Tibial nerve (tissue), 4 donors: ENCODE measurements at regions not wholly inside any gene's neighbourhood (a gene's known extent, or its start where the extent isn't known, plus 50 kb on each side); places are given as distances from the start of the nearest gene placed in this dataset. TPM values are rescaled to one million over a fixed set of nuclear protein-coding genes. Genes with fewer than 3 reads are reported as not detected.

Experiments used
- DNase-seq, 2 donors: peaks; one replicate each; pipeline ENCODE4 v3.0.0-alpha.2; 2019; ENCODE audit warnings: low spot score in 2 of 2
- H3K27ac ChIP-seq, 4 donors: fragments of 200-600 bp; sonication (generic) in 3 of 4; one replicate each; pipeline ENCODE4 v1.5.1; 2017 to 2019; ENCODE audit warnings: mild to moderate bottlenecking in 1 of 4
- H3K27me3 ChIP-seq, 2 donors: fragments of 200-600 bp; sonication (generic) in 1 of 2; one replicate each; pipeline versions ENCODE4 v1.5.1 to v1.6.0; 2017 to 2019
- H3K36me3 ChIP-seq, 3 donors: fragments of 200-600 bp; sonication (generic); one replicate each; pipeline ENCODE4 v1.5.1; 2018 to 2019
- H3K4me1 ChIP-seq, 4 donors: fragments of 200-600 bp; sonication (generic) in 3 of 4; one replicate each; pipeline ENCODE4 v1.5.1; 2017 to 2019
- H3K4me3 ChIP-seq, 4 donors: fragments of 200-600 bp; sonication (generic) in 3 of 4; one replicate each; pipeline ENCODE4 v1.5.1; 2017 to 2019; ENCODE audit warnings: mild to moderate bottlenecking in 1 of 4, moderate library complexity in 1 of 4
- H3K9me3 ChIP-seq, 4 donors: fragments of 200-600 bp; sonication (generic) in 3 of 4; one replicate each; pipeline ENCODE4 v1.5.1; 2017 to 2019
- CTCF ChIP-seq, 5 experiments: fragments of 200-600 bp in 3 of 5; fragments of 450-650 bp in 2 of 5; sonication (generic) in 3 of 5; IDR thresholded peaks; one replicate each; pipeline ENCODE4 v1.5.1; 2016 to 2019; ENCODE audit warnings: antibody characterized with exemption in 5 of 5, mild to moderate bottlenecking in 3 of 5, moderate library complexity in 2 of 5
- EP300 ChIP-seq, 2 donors: sonication (generic); formaldehyde crosslinking; IDR thresholded peaks; one replicate each; pipeline ENCODE4 v1.6.1; 2017; ENCODE audit warnings: antibody characterized with exemption in 2 of 2, mild to moderate bottlenecking in 1 of 2
- POLR2A ChIP-seq, 2 donors: fragments of 450-650 bp; IDR thresholded peaks; one replicate each; pipeline ENCODE4 v1.6.1; 2017; ENCODE audit warnings: antibody characterized with exemption in 2 of 2, mild to moderate bottlenecking in 2 of 2, moderate library complexity in 2 of 2
- WGBS, 2 donors: methylation state at CpG; one replicate each; pipeline ENCODE4 v1.1.5; 2018; 5-methylcytosine and 5-hydroxymethylcytosine counted together
- small RNA-seq: library from RNA; depleted of rRNA; stranded (forward); fragments of <200 nt; gene quantifications from one replicate; pipeline ENCODE3, GENCODE V24; 2016

DNA sequence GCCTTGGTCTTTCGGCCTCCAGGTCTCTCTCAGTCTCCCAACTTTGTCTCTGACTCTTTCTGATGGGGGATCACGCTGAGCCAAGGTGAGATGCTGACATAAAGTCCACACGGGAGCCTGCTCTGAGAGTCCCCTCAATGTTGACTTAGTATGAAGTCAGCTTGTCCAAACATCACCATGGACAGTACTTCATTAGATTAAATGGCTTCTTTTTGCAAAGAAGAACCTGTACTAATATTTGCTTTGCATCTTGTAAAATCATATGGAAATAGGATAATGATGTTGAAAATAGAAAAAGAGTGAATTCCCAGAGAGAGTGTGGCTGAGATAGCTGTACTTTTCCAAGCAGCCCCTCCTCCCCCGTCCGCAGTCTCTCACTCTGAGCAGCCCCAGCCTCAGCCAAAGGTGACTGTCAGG lies 56.7 kb upstream of the SIAH1 start:
- H3K4me3 ChIP-seq, result no peak overlapping the region
- H3K27ac ChIP-seq, result no peak overlapping the region
- DNase-seq, result no peak
- H3K4me1 ChIP-seq, result peaks cover 0 to 9% (median 5%) of the 10 kb centered on the region in 4 donors
- no peaks in the 10 kb centered on the region for H3K27me3 ChIP-seq
- no peaks in the 10 kb centered on the region for H3K36me3 ChIP-seq
- H3K9me3 ChIP-seq, result no peaks in the 10 kb centered on the region
- no peak for TF ChIP-seq CTCF (IDR thresholded peaks at IDR 0.05)
- TF ChIP-seq POLR2A (IDR thresholded peaks at IDR 0.05), result no peak
- no peak for TF ChIP-seq EP300 (IDR thresholded peaks at IDR 0.05)
- WGBS, 2 donors, result 67 to 78% methylated on average over 5 of the region's 5 CpGs

DNA sequence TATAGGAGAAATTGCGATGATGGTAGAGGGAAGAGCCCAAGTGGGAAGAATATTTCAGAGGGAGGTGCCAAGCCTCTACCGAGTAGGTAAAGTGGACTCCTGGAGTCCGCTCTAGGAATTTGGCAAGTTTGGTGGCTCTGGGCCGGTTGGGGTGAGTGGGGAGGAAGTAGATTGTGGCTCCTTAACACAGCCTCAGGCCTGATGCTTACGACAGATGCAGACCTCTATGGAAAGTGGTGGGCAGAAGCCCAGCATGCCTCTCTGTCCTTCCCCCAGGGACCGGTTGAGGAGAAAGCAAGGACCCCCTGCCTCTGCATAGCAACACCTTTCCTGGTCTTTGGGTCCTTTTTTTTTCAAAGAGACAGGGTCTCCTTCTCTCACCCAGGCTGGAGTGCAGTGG lies 55.9 kb upstream of the SIAH1 start:
- no peak overlapping the region for H3K4me3 ChIP-seq
- H3K27me3 ChIP-seq, result no peaks in the 10 kb centered on the region
- peaks cover 0 to 9% (median 5%) of the 10 kb centered on the region in 4 donors for H3K4me1 ChIP-seq
- WGBS, 2 donors, result 83 to 86% methylated on average over 6 of the region's 6 CpGs
- no peak for DNase-seq
- H3K9me3 ChIP-seq, result no peaks in the 10 kb centered on the region
- H3K36me3 ChIP-seq, result no peaks in the 10 kb centered on the region
- no peak overlapping the region for H3K27ac ChIP-seq
- TF ChIP-seq POLR2A (IDR thresholded peaks at IDR 0.05) (no peak), EP300 (IDR thresholded peaks at IDR 0.05) (no peak), CTCF (IDR thresholded peaks at IDR 0.05) (no peak)

GRCh38 chr16:48438414-48438813 lies 53.2 kb upstream of the SIAH1 start:
- H3K4me3 ChIP-seq, result no peak overlapping the region
- no peak for DNase-seq
- no peak overlapping the region for H3K27ac ChIP-seq
- H3K36me3 ChIP-seq, result no peaks in the 10 kb centered on the region
- no peaks in the 10 kb centered on the region for H3K9me3 ChIP-seq
- 91% methylated on average over 5 of the region's 5 CpGs for WGBS, 2 donors
- H3K27me3 ChIP-seq, result no peaks in the 10 kb centered on the region
- no peak for TF ChIP-seq POLR2A (IDR thresholded peaks at IDR 0.05)
- no peak for TF ChIP-seq CTCF (IDR thresholded peaks at IDR 0.05)
- TF ChIP-seq EP300 (IDR thresholded peaks at IDR 0.05), result no peak
- H3K4me1 ChIP-seq, result peaks cover 0 to 4% (median 0%) of the 10 kb centered on the region in 4 donors

GRCh38 chr16:48435906-48436305 lies 50.7 kb upstream of the SIAH1 start:
- 82% methylated on average over 6 of the region's 6 CpGs for WGBS, 2 donors

DNA sequence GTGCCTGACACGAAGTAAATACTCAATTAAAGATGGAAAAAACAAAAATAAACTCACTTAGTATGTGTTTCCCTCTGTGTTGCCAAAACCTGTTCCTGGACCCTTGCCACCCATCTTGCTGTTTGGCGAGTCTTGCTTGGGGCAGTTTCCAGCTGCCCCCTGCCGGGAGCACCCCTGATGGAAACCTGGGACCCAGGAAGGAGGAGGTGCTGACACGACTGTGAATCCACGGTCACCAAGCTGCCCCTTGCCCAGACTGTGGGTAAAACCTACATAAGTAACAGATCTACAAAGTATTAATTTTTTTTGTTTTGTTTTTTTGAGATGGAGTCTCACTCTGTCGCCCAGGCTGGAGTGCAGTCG lies 50.1 kb upstream of the SIAH1 start:
- Histone ChIP-seq H3K4me1 (peaks cover 0 to 5% (median 2%) of the 10 kb centered on the region in 4 donors), H3K4me3 (no peak overlapping the region), H3K27me3 (no peaks in the 10 kb centered on the region), H3K27ac (no peak overlapping the region), H3K9me3 (no peaks in the 10 kb centered on the region), H3K36me3 (no peaks in the 10 kb centered on the region)
- no peak for DNase-seq
- WGBS, 2 donors, result 82 to 85% methylated on average over 7 of the region's 7 CpGs
- no peak for TF ChIP-seq POLR2A (IDR thresholded peaks at IDR 0.05)
- TF ChIP-seq CTCF (IDR thresholded peaks at IDR 0.05), result no peak
- no peak for TF ChIP-seq EP300 (IDR thresholded peaks at IDR 0.05)

More at GRCh38 chr16:48435906-48436305, 50.7 kb upstream of the SIAH1 start:
- H3K36me3 ChIP-seq, result no peaks in the 10 kb centered on the region
- DNase-seq, result no peak
- no peak overlapping the region for H3K4me3 ChIP-seq
- peaks cover 0 to 5% (median 2%) of the 10 kb centered on the region in 4 donors for H3K4me1 ChIP-seq
- no peaks in the 10 kb centered on the region for H3K27me3 ChIP-seq
- H3K27ac ChIP-seq, result no peak overlapping the region
- no peaks in the 10 kb centered on the region for H3K9me3 ChIP-seq
- TF ChIP-seq EP300 (IDR thresholded peaks at IDR 0.05) (no peak), CTCF (IDR thresholded peaks at IDR 0.05) (no peak), POLR2A (IDR thresholded peaks at IDR 0.05) (no peak)

Small RNA genes lying in the stretch of these regions (small RNA-seq; reads per million reads assigned to genes)
- gene AC026470.1, result not detected
